ENCODE measurements at regions not wholly inside any gene's neighbourhood (a gene's known extent, or its start where the extent isn't known, plus 50 kb on each side); places are given as distances from the start of the nearest gene placed in this dataset.

GRCh38 chr22:22092101-22092500 lies 109.5 kb upstream of the TOP3B start:
- DNase-seq, result no peak

GRCh38 chr22:22091400-22091878 lies 108.9 kb upstream of the TOP3B start:
- DNase-seq, result no peak

GRCh38 chr22:22090650-22091399 lies 108.2 kb upstream of the TOP3B start:
- DNase-seq, result no peak

DNA sequence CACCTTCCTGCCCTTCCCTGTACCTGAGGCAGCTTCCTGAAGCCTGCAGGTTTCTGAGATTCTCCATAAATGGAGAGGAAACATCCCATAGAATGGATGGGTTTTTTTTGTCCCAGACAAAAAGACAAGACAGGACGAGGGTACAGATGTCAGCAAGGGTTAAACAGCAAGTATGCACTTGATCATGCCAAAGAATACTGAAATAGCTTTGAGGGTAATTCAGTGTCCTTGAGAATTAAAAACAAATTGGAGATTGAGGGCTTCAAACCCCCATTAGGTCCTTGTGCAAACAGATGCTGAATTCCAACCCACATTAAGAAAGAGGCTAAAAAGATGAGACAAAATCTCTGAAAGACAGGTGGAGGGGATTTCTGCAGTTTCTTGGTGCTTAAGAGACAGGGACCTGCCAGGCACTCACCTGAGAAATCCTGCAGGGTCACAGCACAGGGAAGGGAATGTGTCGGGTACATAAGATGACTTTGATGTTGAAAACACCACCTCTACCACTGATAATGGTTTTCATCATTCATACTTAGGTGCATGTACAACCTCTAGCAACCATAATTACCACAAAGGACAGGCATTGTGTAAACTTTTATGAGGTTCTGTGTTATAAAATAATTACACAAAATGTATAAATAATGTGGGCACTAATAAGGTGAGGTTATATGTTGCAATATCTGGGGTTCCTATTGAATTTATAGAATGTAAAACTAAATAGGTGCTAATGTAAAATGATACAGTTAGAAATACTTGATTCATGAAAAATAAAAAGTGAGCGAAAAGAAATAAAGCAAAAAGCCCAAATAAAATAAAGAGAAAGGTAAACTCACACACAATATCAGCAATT lies 107.1 kb upstream of the TOP3B start:
- DNase-seq, result no peak

GRCh38 chr22:22088658-22089458 lies 106.3 kb upstream of the TOP3B start:
- DNase-seq, result no peak

DNA sequence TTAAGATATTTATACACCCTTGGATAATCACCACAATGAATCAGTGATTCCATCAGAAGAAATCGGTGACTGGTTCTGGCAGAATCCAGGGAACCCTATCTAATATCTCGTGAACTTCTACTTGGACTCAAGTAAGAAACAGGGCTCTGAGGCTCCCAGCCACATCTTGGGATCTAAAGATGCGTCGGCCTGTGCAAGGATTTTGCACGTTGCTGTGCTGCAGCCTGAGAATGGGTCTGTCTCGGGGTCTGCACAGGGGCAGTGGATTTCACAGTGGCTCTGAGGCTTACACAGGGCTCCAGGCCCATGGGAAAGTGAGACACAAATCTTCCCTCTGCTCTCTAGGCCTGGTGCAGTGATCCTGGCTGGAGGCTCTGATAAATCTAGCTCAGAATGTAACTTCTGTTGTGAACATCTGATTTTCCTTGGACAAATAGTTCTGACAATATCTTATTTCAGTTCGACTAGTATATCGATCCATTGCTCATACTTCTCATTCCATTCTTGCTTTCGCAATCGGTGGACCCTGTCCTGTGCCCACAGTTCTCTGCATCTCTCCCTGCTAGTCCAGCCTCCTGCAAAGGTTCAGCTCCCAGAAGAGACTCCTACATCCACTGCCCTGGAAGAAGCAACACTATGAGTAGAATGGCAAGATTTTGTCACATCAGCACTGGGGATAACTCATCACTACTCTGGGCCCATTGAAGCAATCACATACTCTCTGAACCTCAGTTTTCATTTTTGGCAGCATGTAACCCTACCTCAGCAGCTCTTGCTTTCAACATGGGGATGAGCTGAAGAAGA lies 105.5 kb upstream of the TOP3B start:
- DNase-seq, result no peak

GRCh38 chr22:22086501-22087158 lies 104.0 kb upstream of the TOP3B start:
- no peak for DNase-seq

DNA sequence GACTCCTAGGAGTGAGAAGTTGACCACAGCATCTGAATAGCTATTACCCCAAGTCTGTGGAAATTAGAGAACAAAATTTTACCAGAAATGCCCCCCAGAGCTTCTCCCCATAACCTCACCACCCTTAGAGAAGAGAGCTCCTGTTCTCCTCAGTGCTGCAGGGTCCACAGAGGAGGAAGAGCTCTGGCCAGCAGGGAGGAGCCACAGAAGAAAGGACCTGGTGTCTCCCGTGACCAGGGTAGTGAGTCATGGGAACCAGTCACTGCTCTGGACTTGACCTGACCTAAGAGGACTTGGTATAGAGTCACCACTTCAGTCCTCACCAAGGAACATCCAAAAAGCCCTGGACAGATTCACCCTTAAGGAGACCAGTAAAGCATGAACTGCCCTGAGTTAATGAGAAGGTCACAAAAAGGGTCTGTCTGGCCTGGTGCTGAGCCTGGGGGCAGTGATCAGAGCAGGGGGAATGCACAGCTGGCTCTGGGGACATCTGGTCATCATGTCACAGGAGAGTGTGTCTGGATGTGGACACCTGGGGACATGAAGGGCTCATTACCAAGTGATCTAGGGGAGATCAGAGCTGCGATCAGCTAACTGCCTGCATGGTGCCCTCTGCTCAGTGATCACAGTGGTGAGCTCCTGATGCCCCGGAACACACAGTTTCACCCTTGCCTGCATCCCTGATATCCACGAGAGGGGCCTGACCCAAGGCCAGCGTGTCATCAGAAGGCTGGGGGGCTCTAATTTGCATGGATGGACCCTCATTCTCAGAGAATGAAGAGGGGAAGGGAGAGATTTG lies 103.3 kb upstream of the TOP3B start:
- no peak for DNase-seq

GRCh38 chr22:22084089-22084711 lies 101.6 kb upstream of the TOP3B start:
- DNase-seq, result no peak

DNA sequence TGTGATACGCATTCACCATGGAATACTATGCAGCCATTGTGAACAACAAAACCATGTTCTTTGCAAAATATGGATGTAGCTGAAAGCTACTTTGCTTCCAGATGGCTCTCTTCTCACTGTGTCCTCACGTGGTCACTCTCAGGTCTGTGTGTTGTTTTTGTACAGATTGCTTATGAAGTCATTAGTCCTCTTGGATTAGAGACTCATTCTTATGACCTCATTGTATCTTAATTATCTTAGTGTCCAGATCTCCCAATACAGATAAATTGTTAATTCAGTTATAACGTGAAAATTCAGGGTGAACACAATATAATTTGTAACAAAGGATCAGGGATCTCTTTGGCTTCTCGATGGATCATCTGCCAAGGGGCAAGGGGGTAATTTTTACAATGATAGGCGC lies 100.4 kb upstream of the TOP3B start:
- no peak for DNase-seq

GRCh38 chr22:22082229-22082835 lies 99.7 kb upstream of the TOP3B start:
- no peak for DNase-seq

- no peak for DNase-seq
Measured at GRCh38 chr22:22080270-22080669, 97.7 kb upstream of the TOP3B start.

DNA sequence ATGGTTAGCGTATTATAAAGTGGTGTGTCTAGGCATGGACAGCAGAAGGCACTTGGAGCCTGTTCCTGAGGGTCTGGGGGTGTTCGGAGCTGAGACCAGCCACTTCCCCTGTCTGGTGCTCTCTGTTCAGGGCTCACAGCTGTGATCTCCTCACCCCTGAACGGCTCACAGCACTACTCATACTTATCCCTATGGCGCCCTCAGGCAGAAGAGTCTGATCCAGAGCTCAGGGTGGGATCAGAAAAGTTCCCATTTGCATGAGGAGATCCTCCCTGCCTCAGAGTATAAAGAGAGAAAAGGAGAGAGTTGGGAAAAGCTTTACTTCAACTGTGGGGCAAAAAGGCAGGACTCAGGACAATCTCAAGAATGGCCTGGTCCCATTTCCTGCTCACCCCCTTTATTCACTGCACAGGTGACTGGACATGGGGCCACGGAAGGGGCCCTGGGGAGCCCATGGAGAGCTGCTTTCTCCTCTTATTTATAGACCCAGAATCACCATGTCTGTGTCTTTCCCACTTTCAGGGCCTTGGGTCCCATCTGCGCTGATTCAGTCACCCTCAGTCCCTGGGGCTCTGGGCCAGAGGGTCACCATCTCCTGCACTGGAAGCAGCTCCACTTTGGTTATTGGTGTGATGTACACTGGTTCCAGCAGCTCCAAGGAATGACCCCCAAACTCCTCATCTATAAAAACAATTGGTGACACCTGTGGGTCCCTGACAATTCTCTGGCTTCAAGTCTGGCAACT lies 97.0 kb upstream of the TOP3B start:
- no peak for DNase-seq

- no peak for DNase-seq
Measured at GRCh38 chr22:22078329-22078728, 95.7 kb upstream of the TOP3B start.

DNA sequence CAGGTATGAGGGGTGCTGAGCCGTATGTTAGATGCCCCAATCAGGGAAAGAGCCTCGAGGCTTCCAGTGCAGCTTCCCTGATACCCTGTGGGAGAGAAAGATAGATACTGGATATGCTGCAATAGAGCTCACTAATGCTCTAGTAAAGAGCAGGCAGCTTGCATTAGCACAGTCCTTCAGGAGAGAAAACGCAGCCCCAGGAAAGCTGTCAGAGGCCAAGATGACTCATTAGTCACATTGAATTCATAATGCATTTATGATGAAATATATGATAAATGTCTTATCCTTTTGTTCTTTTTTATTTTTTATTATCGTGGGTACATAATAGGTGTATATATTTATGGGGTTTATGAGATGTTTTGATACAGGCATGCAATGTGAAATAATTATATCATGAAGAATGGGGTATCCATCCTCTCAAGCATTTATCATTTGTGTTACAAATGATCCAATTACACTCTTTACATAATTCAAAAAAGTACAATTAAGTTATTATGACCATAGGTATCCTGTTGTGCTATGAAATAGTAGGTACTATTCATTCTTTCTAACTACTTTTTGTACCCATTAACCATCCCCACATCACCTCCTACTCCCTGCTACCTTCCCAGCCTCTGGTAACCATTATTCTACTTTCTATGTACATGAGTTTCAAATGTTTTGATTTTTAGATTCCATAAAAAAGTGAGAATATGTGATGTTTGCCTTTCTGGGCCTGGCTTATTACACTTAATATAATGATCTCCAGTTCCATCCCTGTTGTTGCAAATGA lies 94.5 kb upstream of the TOP3B start:
- no peak for DNase-seq

GRCh38 chr22:22076361-22076760 lies 93.8 kb upstream of the TOP3B start:
- no peak for DNase-seq

- no peak for DNase-seq
Measured at GRCh38 chr22:22075382-22076163, 93.0 kb upstream of the TOP3B start.
